K562 (cell line): ENCODE measurements at regions not wholly inside any gene's neighbourhood (a gene's known extent, or its start where the extent isn't known, plus 50 kb on each side); places are given as distances from the start of the nearest gene placed in this dataset.

Experiments used
- ATAC-seq: fragments of 200-7000 bp; cut with Tn5 transposase; 3 replicates; pipeline ENCODE4 v1.9.1; 2020; ENCODE audit warnings: moderate library complexity
- BruUV-seq: library from RNA; stranded (reverse); fragments of 400-500 nt; replicated peaks from 2 replicates; lab custom pipeline; 2021; lab: Mats Ljungman, UMichigan
- CTCF ChIA-PET: fragments of 300-600 bp; formaldehyde crosslinking; extraction: SDS; loops from one replicate; lab custom pipeline; 2021; ENCODE audit warnings: low intra/inter-chr PET ratio; lab: Yijun Ruan, JAX
- POLR2A ChIA-PET: fragments of 300-600, 350-650 bp; sonication (Branson Sonifier 250); formaldehyde crosslinking; extraction: SDS; loops from one replicate; lab custom pipeline; 2021; ENCODE audit warnings: antibody characterized with exemption, inconsistent platforms; lab: Yijun Ruan, JAX
- DNase-seq, 4 experiments: peaks; one replicate each; pipeline versions ENCODE4 v3.0.0 to v3.0.0-alpha.2; 2011 to 2018; ENCODE audit warnings: low spot score in 3 of 4, mixed read lengths in 3 of 4; ENCODE audit errors: extremely low read depth in 1 of 4
- FAIRE-seq: peaks from 2 replicates; lab custom pipeline; 2011; peaks lifted over from hg19 to GRCh38; lab: Jason Lieb, UNC
- H2AFZ ChIP-seq: 2 replicates; pipeline ENCODE4 v1.6.0; 2011; ENCODE audit warnings: low read depth, low read length, control low read depth, inconsistent platforms
- H3K27ac ChIP-seq: fragments of 200-600 bp; 3 replicates; pipeline ENCODE4 v1.8.0; 2011; ENCODE audit warnings: low read depth, mild to moderate bottlenecking, control low read depth, inconsistent platforms, low read length, moderate library complexity, mixed read lengths; ENCODE audit errors: extremely low read depth
- H3K27me3 ChIP-seq, 2 experiments: fragments of 300-600 bp in 1 of 2; 2 replicates in 1 of 2; 3 replicates in 1 of 2; pipeline versions ENCODE4 v1.6.0 to v1.8.0; 2011; ENCODE audit warnings: inconsistent platforms in 2 of 2, low read length in 2 of 2, mild to moderate bottlenecking in 1 of 2, mixed read lengths in 1 of 2, moderate library complexity in 1 of 2; ENCODE audit not compliant: control insufficient read depth in 2 of 2, insufficient read depth in 2 of 2
- H3K36me3 ChIP-seq: fragments of 300-600 bp; 3 replicates; pipeline ENCODE4 v1.8.0; 2011; ENCODE audit warnings: mild to moderate bottlenecking, low read length, inconsistent platforms; ENCODE audit not compliant: control insufficient read depth, insufficient read depth
- H3K4me1 ChIP-seq, 2 experiments: fragments of 200-600 bp in 1 of 2; replicated peaks in 1 of 2; 2 replicates in 1 of 2; 3 replicates in 1 of 2; pipeline versions ENCODE4 v1.5.1 to v1.8.0; 2011; ENCODE audit warnings: inconsistent platforms in 2 of 2, low read length in 2 of 2, mild to moderate bottlenecking in 1 of 2, mixed read lengths in 1 of 2, moderate library complexity in 1 of 2; ENCODE audit not compliant: control insufficient read depth in 2 of 2, insufficient read depth in 2 of 2
- H3K4me2 ChIP-seq: 2 replicates; pipeline ENCODE4 v1.6.1; 2011; ENCODE audit warnings: low read length, control low read depth, inconsistent platforms, mixed read lengths; ENCODE audit not compliant: insufficient read depth
- H3K4me3 ChIP-seq: fragments of 200-600 bp; sonication (generic), shearing (Covaris generic); 2 replicates; pipeline ENCODE4 v1.5.1; 2016; ENCODE audit warnings: control low read depth, inconsistent platforms
- H3K79me2 ChIP-seq: fragments of 200-600 bp; 3 replicates; pipeline ENCODE4 v1.8.0; 2011; ENCODE audit warnings: low read length, inconsistent platforms; ENCODE audit not compliant: control insufficient read depth, insufficient read depth
- H3K9ac ChIP-seq, 2 experiments: 2 replicates each; pipeline versions ENCODE4 v1.6.0 to v1.6.1; 2011; ENCODE audit warnings: low read depth in 2 of 2, low read length in 2 of 2, control low read depth in 1 of 2, inconsistent platforms in 1 of 2, mild to moderate bottlenecking in 1 of 2, mixed read lengths in 1 of 2; ENCODE audit not compliant: insufficient read depth in 1 of 2
- H3K9me1 ChIP-seq: one replicate; pipeline ENCODE4 v1.6.0; 2011; ENCODE audit warnings: inconsistent platforms, mild to moderate bottlenecking, low read length, moderate library complexity; ENCODE audit not compliant: control insufficient read depth, insufficient read depth
- H3K9me3 ChIP-seq: replicated peaks from 2 replicates; pipeline ENCODE4 v1.5.1; 2011; ENCODE audit warnings: low read depth, low read length, inconsistent platforms; ENCODE audit not compliant: control insufficient read depth, insufficient read depth
- H4K20me1 ChIP-seq: replicated peaks from 2 replicates; pipeline ENCODE4 v1.6.1; 2011; ENCODE audit warnings: low read length, inconsistent platforms, mixed read lengths; ENCODE audit not compliant: control insufficient read depth, insufficient read depth
- CBFA2T2 ChIP-seq: fragments of 450-650 bp; conservative IDR thresholded peaks from 2 replicates; pipeline ENCODE4 v1.6.1; 2017; ENCODE audit warnings: mild to moderate bottlenecking
- CBFA2T3 ChIP-seq: fragments of 450-650 bp; IDR thresholded peaks from 2 replicates; pipeline ENCODE4 v1.6.1; 2017
- CEBPB ChIP-seq: fragments of 450-650 bp; IDR thresholded peaks from 2 replicates; pipeline ENCODE4 v1.6.1; 2016; ENCODE audit warnings: missing genetic modification characterization, missing compliant biosample characterization
- CGGBP1 ChIP-seq: fragments of 250-450 bp; sonication (Bioruptor Pico); IDR thresholded peaks from 2 replicates; pipeline ENCODE4 v1.9.0; 2021; ENCODE audit warnings: mild to moderate bottlenecking
- E2F6 ChIP-seq, 2 experiments: IDR thresholded peaks; 2 replicates each; pipeline ENCODE4 v1.6.1; 2011; ENCODE audit warnings: borderline replicate concordance in 1 of 2, control low read depth in 1 of 2, low read depth in 1 of 2, low read length in 1 of 2, mild to moderate bottlenecking in 1 of 2, mixed read lengths in 1 of 2, moderate library complexity in 1 of 2; ENCODE audit not compliant: insufficient read depth in 1 of 2, insufficient read length in 1 of 2, poor library complexity in 1 of 2, severe bottlenecking in 1 of 2; ENCODE audit errors: extremely low read depth in 1 of 2
- RAD21 ChIP-seq, 2 experiments: fragments of 250-450 bp in 1 of 2; fragments of 450-650 bp in 1 of 2; sonication (Bioruptor Pico) in 1 of 2; formaldehyde crosslinking in 1 of 2; IDR thresholded peaks in 1 of 2; conservative IDR thresholded peaks in 1 of 2; 2 replicates each; pipeline versions ENCODE4 v1.4.0 to v1.8.0; 2020 to 2022; ENCODE audit warnings: mild to moderate bottlenecking in 2 of 2, moderate library complexity in 1 of 2
- RBM17 ChIP-seq: fragments of 200-400 bp; formaldehyde crosslinking; IDR thresholded peaks from 2 replicates; pipeline ENCODE4 v1.6.1; 2017; ENCODE audit warnings: low read depth, mild to moderate bottlenecking, low read length, borderline replicate concordance
- STAT5A ChIP-seq: IDR thresholded peaks from 2 replicates; pipeline ENCODE4 v1.6.1; 2012; ENCODE audit warnings: low read length, inconsistent platforms, borderline replicate concordance
- TCF15 ChIP-seq: fragments of 250-450 bp; sonication (Bioruptor Pico); IDR thresholded peaks from 2 replicates; pipeline ENCODE4 v1.8.0; 2022; ENCODE audit warnings: moderate library complexity, mild to moderate bottlenecking, inconsistent platforms
- ZNF778 ChIP-seq: fragments of 450-650 bp; formaldehyde crosslinking; IDR thresholded peaks from 2 replicates; pipeline ENCODE4 v1.4.0; 2020; ENCODE audit warnings: mild to moderate bottlenecking, moderate library complexity
- WGBS: fragments of 100-300 bp; shearing (Covaris generic); methylation state at CpG from one replicate; pipeline ENCODE4 v1.1.6; 2016; ENCODE audit warnings: low coverage, mixed read lengths; ENCODE audit not compliant: insufficient coverage; ENCODE audit errors: missing lambda C conversion rate; 5-methylcytosine and 5-hydroxymethylcytosine counted together
- in situ Hi-C: fragments of 300-500 bp; cut with MboI; formaldehyde crosslinking; loops from 4 replicates; pipeline ENCODE4 v1.15.0; 2018; ENCODE audit warnings: inconsistent platforms, mixed read lengths
- intact Hi-C: fragments of 100-400 bp; cut with micrococcal nuclease; formaldehyde crosslinking; loops from 2 replicates; pipeline ENCODE4 v1.14.2; 2022
- TF ChIP-seq, protein P1 (sequence below): sonication (generic); formaldehyde crosslinking; IDR thresholded peaks from 2 replicates; pipeline ENCODE4 v1.9.0; 2022; ENCODE audit warnings: mild to moderate bottlenecking, missing genetic modification reagents

GRCh38 chr2:205924676-205925075 is 161.3 kb downstream of the INO80D start:
- Histone ChIP-seq H3K36me3 (no peaks in the 10 kb centered on the region), H3K9ac (no peak overlapping the region), H3K4me1 (peaks cover 0 to 5% of the 10 kb centered on the region in 2 experiments; a peak in 1 of 5 replicates), H4K20me1 (no peaks in the 10 kb centered on the region), H3K79me2 (no peaks in the 10 kb centered on the region), H3K4me3 (no peak overlapping the region), H2AFZ (no peak overlapping the region), H3K4me2 (no peak overlapping the region), H3K9me1 (no peaks in the 10 kb centered on the region), H3K9me3 (no peaks in the 10 kb centered on the region), H3K27ac (no peak overlapping the region), H3K27me3 (peaks cover 3 to 30% of the 10 kb centered on the region in 2 experiments; a peak in 3 of 5 replicates)
- ChIA-PET POLR2A (interaction anchor here (1.0 kb wide), 1 partner anchor 15 kb away, joined by 4 read pairs; no protein-coding TSS in a partner anchor), CTCF (no interaction called here)
- 4% methylated on average over 7 of the region's 9 CpGs for WGBS
- intact Hi-C loops (no loop called here), in situ Hi-C loops (loop anchor here (10.0 to 25.0 kb wide), 2 partner anchors 140 to 1612 kb away; no protein-coding TSS in a partner anchor)
- no TSS peak for BruUV-seq
- TF ChIP-seq CGGBP1 (no peak), CEBPB (tag) (no peak), RAD21 (CRISPR knock-in tag; conservative IDR thresholded peaks at IDR 0.05 in 1 of 2, IDR thresholded peaks at IDR 0.05 in 1 of 2) (no peak), STAT5A (no peak)
- DNase-seq: no peak
- FAIRE-seq: no peak
- ATAC-seq: no peak

GRCh38 chr2:205915130-205915524 is 170.8 kb downstream of the INO80D start:
- WGBS: 0% methylated on average over 1 of the region's 1 CpG
- in situ Hi-C loops: no loop called here
- TF ChIP-seq CBFA2T3: no peak
- TF ChIP-seq TCF15 (CRISPR knock-in tag): no peak
- TF ChIP-seq E2F6 (IDR thresholded peaks at IDR 0.05; ENCODE audit: borderline replicate concordance in 1 of 2, extremely low read depth in 1 of 2, insufficient read depth in 1 of 2, insufficient read length in 1 of 2, low read depth in 1 of 2, low read length in 1 of 2, poor library complexity in 1 of 2, severe bottlenecking in 1 of 2): no peak
- TF ChIP-seq, protein P1, sequence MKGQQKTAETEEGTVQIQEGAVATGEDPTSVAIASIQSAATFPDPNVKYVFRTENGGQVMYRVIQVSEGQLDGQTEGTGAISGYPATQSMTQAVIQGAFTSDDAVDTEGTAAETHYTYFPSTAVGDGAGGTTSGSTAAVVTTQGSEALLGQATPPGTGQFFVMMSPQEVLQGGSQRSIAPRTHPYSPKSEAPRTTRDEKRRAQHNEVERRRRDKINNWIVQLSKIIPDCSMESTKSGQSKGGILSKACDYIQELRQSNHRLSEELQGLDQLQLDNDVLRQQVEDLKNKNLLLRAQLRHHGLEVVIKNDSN (CRISPR knock-in tag): no peak
- TF ChIP-seq ZNF778 (CRISPR knock-in tag): no peak
- no peak for TF ChIP-seq RBM17
- TF ChIP-seq CBFA2T2: no peak

More at GRCh38 chr2:205915130-205915524, 170.8 kb downstream of the INO80D start:
- intact Hi-C loops: no loop called here
- POLR2A ChIA-PET: no interaction called here
- Histone ChIP-seq H3K9me3 (no peaks in the 10 kb centered on the region), H4K20me1 (no peaks in the 10 kb centered on the region), H3K79me2 (no peaks in the 10 kb centered on the region), H3K4me3 (no peak overlapping the region), H3K36me3 (no peaks in the 10 kb centered on the region), H3K9me1 (no peaks in the 10 kb centered on the region), H3K9ac (no peak overlapping the region), H3K27me3 (peaks cover 0 to 4% of the 10 kb centered on the region in 2 experiments; a peak in 3 of 5 replicates), H3K4me1 (no peaks in the 10 kb centered on the region), H3K4me2 (no peak overlapping the region), H2AFZ (no peak overlapping the region), H3K27ac (no peak overlapping the region)
- ATAC-seq (no peak), DNase-seq (no peak), FAIRE-seq (no peak)
- CTCF ChIA-PET: no interaction called here
- BruUV-seq: no TSS peak
